OCI-LY7 (cell line): ENCODE measurements at regions not wholly inside any gene's neighbourhood (a gene's known extent, or its start where the extent isn't known, plus 50 kb on each side); places are given as distances from the start of the nearest gene placed in this dataset.

Experiments used
- CTCF ChIP-seq: fragments of 200-600 bp; sonication (generic); conservative IDR thresholded peaks from 2 replicates; pipeline ENCODE4 v1.5.1; 2014; ENCODE audit warnings: mild to moderate bottlenecking, antibody characterized with exemption, low read length, moderate library complexity, mixed read lengths
- EZH2phosphoT487 ChIP-seq: fragments of 200-600 bp; sonication (generic); IDR thresholded peaks from 2 replicates; pipeline ENCODE4 v1.6.1; 2018; ENCODE audit warnings: low read depth, borderline replicate concordance, mild to moderate bottlenecking, mixed run types, antibody characterized with exemption, low read length, moderate library complexity, mixed read lengths

- 0 out of 2 replicates have a peak, but pooled peaks have one; percentile 13 for TF ChIP-seq CTCF
- no peak for TF ChIP-seq EZH2phosphoT487
These were observed 362.2 kb downstream of the SMARCA1 start for GRCh38 chrX:129161108-129161507.
